Esophagus muscularis mucosa (tissue), 4 donors: ENCODE measurements at regions not wholly inside any gene's neighbourhood (a gene's known extent, or its start where the extent isn't known, plus 50 kb on each side); places are given as distances from the start of the nearest gene placed in this dataset.

Experiments used
- CTCF ChIP-seq, 3 experiments: fragments of 200-600 bp in 2 of 3; fragments of 450-650 bp in 1 of 3; sonication (generic) in 2 of 3; IDR thresholded peaks; one replicate each; pipeline ENCODE4 v1.5.1; 2017 to 2019; ENCODE audit warnings: antibody characterized with exemption in 3 of 3, mild to moderate bottlenecking in 2 of 3, moderate library complexity in 1 of 3
- EP300 ChIP-seq: sonication (generic); formaldehyde crosslinking; IDR thresholded peaks from one replicate; pipeline ENCODE4 v1.6.1; 2017; ENCODE audit warnings: antibody characterized with exemption
- POLR2A ChIP-seq: fragments of 450-650 bp; IDR thresholded peaks from one replicate; pipeline ENCODE4 v1.6.1; 2017; ENCODE audit warnings: antibody characterized with exemption, moderate library complexity, mild to moderate bottlenecking, low read depth

GRCh38 chr3:11930084-11930483 lies 74.1 kb upstream of the SYN2 start:
- TF ChIP-seq CTCF (IDR thresholded peaks at IDR 0.05) (no peak), POLR2A (no peak), EP300 (no peak)
